ENCODE measurements at regions not wholly inside any gene's neighbourhood (a gene's known extent, or its start where the extent isn't known, plus 50 kb on each side); places are given as distances from the start of the nearest gene placed in this dataset.

DNA sequence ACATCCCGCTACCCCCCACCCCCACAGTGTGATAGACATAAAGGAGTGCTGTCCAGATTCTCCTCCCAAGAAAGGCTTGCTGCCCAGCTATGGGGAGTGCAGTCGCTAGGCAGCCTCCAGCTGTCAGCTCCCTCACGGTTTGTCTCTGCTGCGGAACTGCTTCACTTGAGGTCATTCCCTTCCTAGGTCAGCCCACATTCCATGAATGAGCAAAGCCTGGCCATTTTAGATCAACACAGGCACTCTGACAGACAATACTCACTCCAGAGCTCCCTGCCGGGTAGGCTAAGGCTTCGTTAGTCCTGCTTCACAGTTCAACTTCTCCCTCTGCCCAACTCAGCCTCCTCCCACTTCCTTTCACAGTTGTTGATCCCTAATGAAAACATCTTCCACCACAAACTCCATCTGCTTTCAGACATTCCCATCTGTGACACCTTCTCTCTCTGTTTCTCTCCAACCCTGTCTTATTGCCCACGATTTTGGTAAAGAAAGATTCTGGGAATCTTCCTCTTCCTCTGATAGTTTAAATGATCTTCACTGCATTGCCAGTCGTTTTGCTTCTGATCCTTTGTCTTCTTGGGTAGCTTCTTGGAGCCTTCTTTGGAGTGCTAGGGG is 318.9 kb upstream of the F9 start:
- Histone ChIP-seq H3K36me3 (no peaks in the 10 kb centered on the region), H3K9me3 (no peaks in the 10 kb centered on the region), H3K4me3 (ENCODE audit: low read depth, low read length) (no peak overlapping the region), H3K4me1 (no peaks in the 10 kb centered on the region), H3K27me3 (no peaks in the 10 kb centered on the region)
- DNase-seq: no peak
- TF ChIP-seq, protein P1, sequence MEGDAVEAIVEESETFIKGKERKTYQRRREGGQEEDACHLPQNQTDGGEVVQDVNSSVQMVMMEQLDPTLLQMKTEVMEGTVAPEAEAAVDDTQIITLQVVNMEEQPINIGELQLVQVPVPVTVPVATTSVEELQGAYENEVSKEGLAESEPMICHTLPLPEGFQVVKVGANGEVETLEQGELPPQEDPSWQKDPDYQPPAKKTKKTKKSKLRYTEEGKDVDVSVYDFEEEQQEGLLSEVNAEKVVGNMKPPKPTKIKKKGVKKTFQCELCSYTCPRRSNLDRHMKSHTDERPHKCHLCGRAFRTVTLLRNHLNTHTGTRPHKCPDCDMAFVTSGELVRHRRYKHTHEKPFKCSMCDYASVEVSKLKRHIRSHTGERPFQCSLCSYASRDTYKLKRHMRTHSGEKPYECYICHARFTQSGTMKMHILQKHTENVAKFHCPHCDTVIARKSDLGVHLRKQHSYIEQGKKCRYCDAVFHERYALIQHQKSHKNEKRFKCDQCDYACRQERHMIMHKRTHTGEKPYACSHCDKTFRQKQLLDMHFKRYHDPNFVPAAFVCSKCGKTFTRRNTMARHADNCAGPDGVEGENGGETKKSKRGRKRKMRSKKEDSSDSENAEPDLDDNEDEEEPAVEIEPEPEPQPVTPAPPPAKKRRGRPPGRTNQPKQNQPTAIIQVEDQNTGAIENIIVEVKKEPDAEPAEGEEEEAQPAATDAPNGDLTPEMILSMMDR (IDR thresholded peaks at IDR 0.05; ENCODE audit: low read depth, low read length): no peak

DNA sequence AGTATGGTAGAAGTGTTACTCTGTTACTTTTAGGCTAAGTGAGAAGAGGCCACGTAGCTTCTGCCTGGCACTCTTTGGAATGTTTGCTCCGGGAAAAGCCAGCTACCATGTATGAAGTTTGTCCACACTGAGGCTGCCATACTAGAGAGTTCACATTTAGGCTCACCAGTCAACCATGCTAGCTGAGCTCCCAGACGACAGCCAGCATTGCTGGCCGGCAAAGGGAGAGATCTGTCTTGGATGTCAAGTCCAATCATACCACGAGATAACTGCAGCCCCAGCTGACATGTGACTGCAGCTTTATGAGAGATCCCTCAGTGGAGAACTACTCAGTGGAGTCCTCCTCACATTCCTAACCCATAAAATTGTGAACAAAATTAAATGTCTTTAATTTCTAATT is 321.2 kb upstream of the F9 start:
- TF ChIP-seq, protein P1 (IDR thresholded peaks at IDR 0.05; ENCODE audit: low read depth, low read length): no peak
- Histone ChIP-seq H3K9me3 (no peaks in the 10 kb centered on the region), H3K4me3 (ENCODE audit: low read depth, low read length) (no peak overlapping the region), H3K4me1 (no peaks in the 10 kb centered on the region), H3K27me3 (peaks cover 9% of the 10 kb centered on the region), H3K36me3 (no peaks in the 10 kb centered on the region)
- no peak for DNase-seq

DNA sequence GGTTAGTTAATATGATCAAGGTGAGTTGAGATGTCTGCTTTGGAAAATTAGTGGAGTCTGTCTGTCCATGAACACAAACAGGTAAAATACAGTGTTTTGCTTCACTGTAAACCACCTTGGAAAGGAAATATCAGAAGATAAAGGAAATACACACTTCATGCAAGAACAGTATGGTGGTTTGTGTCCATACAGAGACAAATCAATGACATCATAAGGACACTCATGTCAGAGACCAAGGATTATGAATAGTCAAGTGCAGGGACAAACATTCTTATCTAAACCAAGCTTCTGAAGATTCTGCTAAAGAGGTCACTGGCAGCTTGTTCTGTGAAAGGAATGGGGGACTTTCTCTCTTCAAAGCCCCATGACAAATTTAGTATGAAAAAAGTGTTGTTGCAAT is 322.9 kb upstream of the F9 start:
- H3K36me3 ChIP-seq: no peaks in the 10 kb centered on the region
- no peak overlapping the region for H3K4me3 ChIP-seq (ENCODE audit: low read depth, low read length)
- no peak for DNase-seq
- H3K4me1 ChIP-seq: no peaks in the 10 kb centered on the region
- peaks cover 17% of the 10 kb centered on the region for H3K27me3 ChIP-seq
- TF ChIP-seq, protein P1 (IDR thresholded peaks at IDR 0.05; ENCODE audit: low read depth, low read length): no peak
- no peaks in the 10 kb centered on the region for H3K9me3 ChIP-seq

DNA sequence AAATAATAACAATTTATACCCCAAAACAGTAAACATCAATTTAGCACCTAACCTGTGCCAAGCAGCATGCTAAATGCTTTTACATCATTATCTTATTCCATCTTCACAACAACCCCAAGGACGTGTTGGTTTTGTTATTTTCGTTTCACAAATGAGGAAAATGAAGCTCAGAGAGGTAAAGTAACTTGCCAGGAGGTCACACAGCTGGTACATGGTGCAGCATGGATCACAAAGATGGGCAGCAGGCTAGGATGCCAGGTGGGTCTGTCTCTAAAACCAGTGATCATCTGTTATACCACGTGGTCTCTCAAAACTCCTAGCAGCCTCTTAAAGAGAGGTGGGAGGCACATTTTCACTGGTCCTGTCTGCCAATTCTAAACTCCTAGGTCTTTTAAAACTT is 323.6 kb upstream of the F9 start:
- Histone ChIP-seq H3K27me3 (peaks cover 17% of the 10 kb centered on the region), H3K36me3 (no peaks in the 10 kb centered on the region), H3K9me3 (no peaks in the 10 kb centered on the region), H3K4me1 (no peaks in the 10 kb centered on the region), H3K4me3 (ENCODE audit: low read depth, low read length) (no peak overlapping the region)
- TF ChIP-seq, protein P1 (IDR thresholded peaks at IDR 0.05; ENCODE audit: low read depth, low read length): no peak
- DNase-seq: no peak

DNA sequence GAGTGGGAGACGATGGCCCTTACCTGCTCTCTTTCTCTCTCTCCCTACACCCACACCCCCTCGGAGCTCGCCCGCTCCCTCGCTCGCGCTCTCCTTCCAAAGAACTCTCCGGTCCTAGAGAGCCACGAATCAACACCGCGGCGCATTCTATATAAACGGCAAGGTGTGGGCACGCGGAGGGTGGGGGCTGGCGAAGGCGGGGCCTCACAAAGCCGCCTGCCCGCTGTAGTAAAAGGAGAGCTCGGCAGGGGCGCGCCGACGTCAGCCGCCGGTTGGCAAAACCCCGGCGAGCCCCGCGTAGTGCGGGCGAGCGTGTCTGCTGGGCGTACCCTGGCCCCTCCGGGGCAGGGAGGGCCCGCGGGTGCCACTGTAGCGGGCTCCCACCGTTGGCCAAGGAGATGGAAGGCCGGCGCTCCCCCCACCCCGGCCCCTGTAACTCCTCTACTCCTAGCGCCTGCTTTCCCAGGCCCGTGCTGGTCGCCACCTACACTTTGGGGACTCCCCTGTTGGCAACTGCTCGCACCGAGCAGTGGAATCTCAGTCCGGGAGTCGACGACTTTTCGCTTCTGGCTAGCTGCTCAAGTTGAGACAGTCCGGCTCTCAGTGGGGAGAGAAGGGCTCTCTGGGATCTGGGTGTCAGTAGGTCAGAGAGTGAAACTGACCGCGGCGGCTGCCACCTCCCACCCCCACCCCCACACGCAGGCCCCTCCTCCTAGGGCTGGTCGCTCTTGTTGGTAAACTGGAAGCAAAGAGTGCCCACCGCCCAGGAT is 325.5 kb upstream of the F9 start:
- TF ChIP-seq, protein P1 (IDR thresholded peaks at IDR 0.05; ENCODE audit: low read depth, low read length): no peak
- Histone ChIP-seq H3K27me3 (peaks cover 17% of the 10 kb centered on the region), H3K9me3 (no peaks in the 10 kb centered on the region), H3K4me1 (no peaks in the 10 kb centered on the region), H3K4me3 (ENCODE audit: low read depth, low read length) (no peak overlapping the region), H3K36me3 (no peaks in the 10 kb centered on the region)
- DNase-seq: no peak

DNA sequence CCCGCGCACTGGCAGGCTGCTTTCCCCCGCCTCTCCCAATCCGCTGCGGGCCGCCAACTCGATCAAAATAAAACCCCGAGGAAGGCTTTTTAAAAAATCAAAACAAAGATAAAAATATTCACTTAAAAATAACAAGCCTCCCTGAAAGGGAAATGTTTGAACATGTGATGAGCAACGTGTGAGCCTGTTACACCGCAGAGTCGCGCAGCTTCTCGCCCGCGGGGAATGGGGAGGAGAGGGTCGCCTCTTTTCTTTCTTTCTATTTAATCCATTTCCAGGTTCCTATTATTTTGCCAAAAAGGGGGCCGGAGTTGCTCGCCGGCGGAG is 326.0 kb upstream of the F9 start:
- no peaks in the 10 kb centered on the region for H3K9me3 ChIP-seq
- no peak for DNase-seq

More for the DNA sequence above, 326.0 kb upstream of the F9 start:
- H3K36me3 ChIP-seq: no peaks in the 10 kb centered on the region
- TF ChIP-seq, protein P1 (IDR thresholded peaks at IDR 0.05; ENCODE audit: low read depth, low read length): no peak
- no peak overlapping the region for H3K4me3 ChIP-seq (ENCODE audit: low read depth, low read length)
- H3K4me1 ChIP-seq: no peaks in the 10 kb centered on the region
- peaks cover 17% of the 10 kb centered on the region for H3K27me3 ChIP-seq

Measured in BE2C (cell line).